ENCODE measurements at regions not wholly inside any gene's neighbourhood (a gene's known extent, or its start where the extent isn't known, plus 50 kb on each side); places are given as distances from the start of the nearest gene placed in this dataset.
"Not testable (repeated sequence)": the region's sequence is repeated elsewhere in the genome, so short reads cannot be mapped to it uniquely, and the experiment has no call there.

DNA sequence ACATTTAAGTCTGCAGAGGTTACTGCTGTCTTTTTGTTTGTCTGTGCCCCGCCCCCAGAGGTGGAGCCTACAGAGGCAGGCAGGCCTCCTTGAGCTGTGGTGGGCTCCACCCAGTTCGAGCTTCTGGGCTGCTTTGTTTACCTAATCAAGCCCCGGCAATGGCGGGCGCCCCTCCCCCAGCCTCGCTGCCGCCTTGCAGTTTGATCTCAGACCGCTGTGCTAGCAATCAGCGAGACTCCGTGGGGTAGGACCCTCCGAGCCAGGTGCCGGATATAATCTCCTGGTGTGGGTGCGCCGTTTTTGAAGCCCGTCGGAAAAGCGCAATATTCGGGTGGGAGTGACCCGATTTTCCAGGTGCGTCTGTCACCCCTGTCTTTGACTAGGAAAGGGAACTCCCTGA lies 102.4 kb upstream of the GMNC start:
- H3K36me3 ChIP-seq (ENCODE audit: control insufficient read depth in 1 of 2, insufficient read depth in 2 of 2, low read depth in 1 of 2, low read length in 2 of 2); H2BK15ac ChIP-seq (ENCODE audit: low read depth, poor library complexity, severe bottlenecking); H3K9ac ChIP-seq (ENCODE audit: low read length); H3K18ac ChIP-seq (ENCODE audit: low read depth in 1 of 2, low read length in 2 of 2); H4K91ac ChIP-seq (ENCODE audit: low read length); H3K79me1 ChIP-seq (replicated peaks; ENCODE audit: low read length, poor library complexity, severe bottlenecking); H2BK5ac ChIP-seq (ENCODE audit: low read depth, low read length, poor library complexity, severe bottlenecking); H2AK5ac ChIP-seq (ENCODE audit: low read length, severe bottlenecking); H3K4me2 ChIP-seq (ENCODE audit: low read length, poor library complexity, severe bottlenecking); H3K4ac ChIP-seq (ENCODE audit: low read depth in 1 of 2, low read length in 2 of 2); H3K27me3 ChIP-seq (ENCODE audit: control insufficient read depth in 1 of 2, insufficient read depth in 1 of 2, low read length in 2 of 2); DNase-seq; H3K23ac ChIP-seq (ENCODE audit: low read length in 2 of 2); H2BK120ac ChIP-seq (ENCODE audit: low read depth, low read length); H3K14ac ChIP-seq (ENCODE audit: low read length in 2 of 2); H3K4me3 ChIP-seq (ENCODE audit: insufficient read depth in 1 of 2, low read depth in 1 of 2, low read length in 2 of 2); H4K8ac ChIP-seq (ENCODE audit: low read length); H3K27ac ChIP-seq (ENCODE audit: low read length, poor library complexity, severe bottlenecking); H3K9me3 ChIP-seq (ENCODE audit: control insufficient read depth, low read length); H3K4me1 ChIP-seq (ENCODE audit: control insufficient read depth, insufficient read depth, low read depth, low read length); H2BK12ac ChIP-seq (ENCODE audit: low read length in 2 of 2): not testable (repeated sequence)
- H2AFZ ChIP-seq (ENCODE audit: low read depth, low read length): peak overlapping the region; percentile 27
- WGBS: 1% methylated on average over 20 of the region's 20 CpGs

GRCh38 chr3:190959077-190959476 lies 96.6 kb upstream of the GMNC start:
- Histone ChIP-seq H2BK5ac (ENCODE audit: low read depth, low read length, poor library complexity, severe bottlenecking) (no peak overlapping the region), H3K9me3 (ENCODE audit: control insufficient read depth, low read length) (no peaks in the 10 kb centered on the region), H4K8ac (ENCODE audit: low read length) (no peak overlapping the region), H3K27me3 (ENCODE audit: control insufficient read depth in 1 of 2, insufficient read depth in 1 of 2, low read length in 2 of 2) (no peaks in the 10 kb centered on the region), H3K27ac (ENCODE audit: low read length, poor library complexity, severe bottlenecking) (no peak overlapping the region), H3K4ac (ENCODE audit: low read depth in 1 of 2, low read length in 2 of 2) (no peak overlapping the region), H2BK120ac (ENCODE audit: low read depth, low read length) (no peak overlapping the region), H3K4me2 (ENCODE audit: low read length, poor library complexity, severe bottlenecking) (no peak overlapping the region), H2BK12ac (ENCODE audit: low read length in 2 of 2) (no peak overlapping the region), H4K91ac (ENCODE audit: low read length) (no peak overlapping the region), H3K9ac (ENCODE audit: low read length) (no peak overlapping the region), H2AFZ (ENCODE audit: low read depth, low read length) (no peak overlapping the region), H3K23ac (ENCODE audit: low read length in 2 of 2) (no peak overlapping the region), H2AK5ac (ENCODE audit: low read length, severe bottlenecking) (no peak overlapping the region), H3K79me1 (replicated peaks; ENCODE audit: low read length, poor library complexity, severe bottlenecking) (no peaks in the 10 kb centered on the region), H3K14ac (ENCODE audit: low read length in 2 of 2) (no peak overlapping the region), H3K4me1 (ENCODE audit: control insufficient read depth, insufficient read depth, low read depth, low read length) (no peaks in the 10 kb centered on the region), H3K18ac (ENCODE audit: low read depth in 1 of 2, low read length in 2 of 2) (no peak overlapping the region), H2BK15ac (ENCODE audit: low read depth, poor library complexity, severe bottlenecking) (no peak overlapping the region), H3K36me3 (ENCODE audit: control insufficient read depth in 1 of 2, insufficient read depth in 2 of 2, low read depth in 1 of 2, low read length in 2 of 2) (no peaks in the 10 kb centered on the region), H3K4me3 (ENCODE audit: insufficient read depth in 1 of 2, low read depth in 1 of 2, low read length in 2 of 2) (no peak overlapping the region)
- DNase-seq: no peak
- 51% methylated on average over 1 of the region's 1 CpG for WGBS

DNA sequence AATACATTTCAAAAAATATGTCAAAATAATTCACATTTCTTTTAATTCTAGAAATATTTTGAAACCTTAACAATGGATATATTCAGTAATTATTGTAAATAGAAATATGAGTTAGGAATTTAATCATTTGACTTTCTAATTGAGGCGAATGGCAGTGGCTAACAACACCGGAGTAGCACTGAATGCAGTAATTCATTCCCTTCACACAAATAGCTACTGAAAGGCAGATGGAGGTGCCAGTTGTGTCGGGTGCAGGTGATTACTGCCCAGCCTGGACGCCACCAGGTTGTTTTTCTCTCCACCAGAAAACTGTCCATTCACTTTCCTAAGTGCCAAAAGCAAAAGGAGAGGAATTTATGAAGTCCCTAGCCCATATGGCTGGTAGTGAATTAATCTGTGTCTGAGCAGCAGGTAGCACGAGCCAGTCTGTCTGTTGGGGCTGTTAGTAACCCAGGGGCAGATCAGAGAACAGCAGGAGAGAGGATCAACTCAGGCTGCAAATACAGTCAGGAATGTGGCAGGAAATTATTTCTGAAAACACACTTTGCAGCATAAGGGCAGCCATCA lies 79.3 kb upstream of the GMNC start:
- Histone ChIP-seq H3K14ac (ENCODE audit: low read length in 2 of 2) (no peak overlapping the region), H3K18ac (ENCODE audit: low read depth in 1 of 2, low read length in 2 of 2) (no peak overlapping the region), H2AK5ac (ENCODE audit: low read length, severe bottlenecking) (no peak overlapping the region), H2AFZ (ENCODE audit: low read depth, low read length) (no peak overlapping the region), H3K79me1 (replicated peaks; ENCODE audit: low read length, poor library complexity, severe bottlenecking) (no peaks in the 10 kb centered on the region), H4K91ac (ENCODE audit: low read length) (no peak overlapping the region), H3K9ac (ENCODE audit: low read length) (no peak overlapping the region), H2BK15ac (ENCODE audit: low read depth, poor library complexity, severe bottlenecking) (no peak overlapping the region), H3K9me3 (ENCODE audit: control insufficient read depth, low read length) (no peaks in the 10 kb centered on the region), H2BK12ac (ENCODE audit: low read length in 2 of 2) (no peak overlapping the region), H3K4me1 (ENCODE audit: control insufficient read depth, insufficient read depth, low read depth, low read length) (no peaks in the 10 kb centered on the region), H3K36me3 (ENCODE audit: control insufficient read depth in 1 of 2, insufficient read depth in 2 of 2, low read depth in 1 of 2, low read length in 2 of 2) (no peaks in the 10 kb centered on the region), H3K4me2 (ENCODE audit: low read length, poor library complexity, severe bottlenecking) (no peak overlapping the region), H3K27me3 (ENCODE audit: control insufficient read depth in 1 of 2, insufficient read depth in 1 of 2, low read length in 2 of 2) (no peaks in the 10 kb centered on the region), H4K8ac (ENCODE audit: low read length) (no peak overlapping the region), H2BK5ac (ENCODE audit: low read depth, low read length, poor library complexity, severe bottlenecking) (no peak overlapping the region), H3K4ac (ENCODE audit: low read depth in 1 of 2, low read length in 2 of 2) (no peak overlapping the region), H3K23ac (ENCODE audit: low read length in 2 of 2) (no peak overlapping the region), H2BK120ac (ENCODE audit: low read depth, low read length) (no peak overlapping the region), H3K4me3 (ENCODE audit: insufficient read depth in 1 of 2, low read depth in 1 of 2, low read length in 2 of 2) (no peak overlapping the region), H3K27ac (ENCODE audit: low read length, poor library complexity, severe bottlenecking) (no peak overlapping the region)
- DNase-seq: no peak
- 56% methylated on average over 5 of the region's 5 CpGs for WGBS

- not testable (repeated sequence) for DNase-seq; H3K14ac ChIP-seq (ENCODE audit: low read length in 2 of 2); H3K9ac ChIP-seq (ENCODE audit: low read length); H3K4me3 ChIP-seq (ENCODE audit: insufficient read depth in 1 of 2, low read depth in 1 of 2, low read length in 2 of 2); H3K27me3 ChIP-seq (ENCODE audit: control insufficient read depth in 1 of 2, insufficient read depth in 1 of 2, low read length in 2 of 2); H3K4me1 ChIP-seq (ENCODE audit: control insufficient read depth, insufficient read depth, low read depth, low read length); H3K36me3 ChIP-seq (ENCODE audit: control insufficient read depth in 1 of 2, insufficient read depth in 2 of 2, low read depth in 1 of 2, low read length in 2 of 2); H3K18ac ChIP-seq (ENCODE audit: low read depth in 1 of 2, low read length in 2 of 2); H3K79me1 ChIP-seq (replicated peaks; ENCODE audit: low read length, poor library complexity, severe bottlenecking); H4K8ac ChIP-seq (ENCODE audit: low read length); H3K4ac ChIP-seq (ENCODE audit: low read depth in 1 of 2, low read length in 2 of 2); H3K23ac ChIP-seq (ENCODE audit: low read length in 2 of 2); H2AK5ac ChIP-seq (ENCODE audit: low read length, severe bottlenecking); H3K9me3 ChIP-seq (ENCODE audit: control insufficient read depth, low read length); H2BK15ac ChIP-seq (ENCODE audit: low read depth, poor library complexity, severe bottlenecking); H2BK12ac ChIP-seq (ENCODE audit: low read length in 2 of 2); H3K27ac ChIP-seq (ENCODE audit: low read length, poor library complexity, severe bottlenecking); H2BK120ac ChIP-seq (ENCODE audit: low read depth, low read length); H2BK5ac ChIP-seq (ENCODE audit: low read depth, low read length, poor library complexity, severe bottlenecking); H3K4me2 ChIP-seq (ENCODE audit: low read length, poor library complexity, severe bottlenecking); H4K91ac ChIP-seq (ENCODE audit: low read length); H2AFZ ChIP-seq (ENCODE audit: low read depth, low read length)
- WGBS: 47% methylated on average over 9 of the region's 9 CpGs
These were observed 72.1 kb upstream of the GMNC start for GRCh38 chr3:190934616-190935015.
